Duodenal mucosa (tissue), 2 donors: ENCODE measurements at regions not wholly inside any gene's neighbourhood (a gene's known extent, or its start where the extent isn't known, plus 50 kb on each side); places are given as distances from the start of the nearest gene placed in this dataset.
A peak's percentile ranks its signal among the peaks of the same experiment; 100 is the strongest.
"Not testable (repeated sequence)": the region's sequence is repeated elsewhere in the genome, so short reads cannot be mapped to it uniquely, and the experiment has no call there.

ENCODE experiments used
- H3K27ac ChIP-seq: one replicate; pipeline ENCODE4 v1.7.0; 2013; ENCODE audit warnings: low read depth, low read length
- H3K27me3 ChIP-seq, 2 donors: one replicate each; pipeline ENCODE4 v1.7.0; 2013; ENCODE audit warnings: low read length in 2 of 2, control low read depth in 1 of 2; ENCODE audit not compliant: insufficient read depth in 2 of 2, control insufficient read depth in 1 of 2
- H3K36me3 ChIP-seq, 2 donors: one replicate each; pipeline ENCODE4 v1.7.0; 2013; ENCODE audit warnings: low read length in 2 of 2, control low read depth in 1 of 2; ENCODE audit not compliant: insufficient read depth in 2 of 2, control insufficient read depth in 1 of 2
- H3K4me1 ChIP-seq, 2 donors: one replicate each; pipeline ENCODE4 v1.7.0; 2013; ENCODE audit warnings: low read length in 2 of 2, control low read depth in 1 of 2; ENCODE audit not compliant: insufficient read depth in 2 of 2, control insufficient read depth in 1 of 2
- H3K4me3 ChIP-seq, 2 donors: one replicate each; pipeline ENCODE4 v1.7.0; 2013; ENCODE audit warnings: low read length in 2 of 2, low read depth in 1 of 2
- H3K9ac ChIP-seq, 2 donors: one replicate each; pipeline ENCODE4 v1.7.0; 2013; ENCODE audit warnings: low read length in 2 of 2, low read depth in 1 of 2
- H3K9me3 ChIP-seq, 2 donors: one replicate each; pipeline ENCODE4 v1.7.0; 2013; ENCODE audit warnings: low read length in 2 of 2, control low read depth in 1 of 2; ENCODE audit not compliant: control insufficient read depth in 1 of 2

DNA sequence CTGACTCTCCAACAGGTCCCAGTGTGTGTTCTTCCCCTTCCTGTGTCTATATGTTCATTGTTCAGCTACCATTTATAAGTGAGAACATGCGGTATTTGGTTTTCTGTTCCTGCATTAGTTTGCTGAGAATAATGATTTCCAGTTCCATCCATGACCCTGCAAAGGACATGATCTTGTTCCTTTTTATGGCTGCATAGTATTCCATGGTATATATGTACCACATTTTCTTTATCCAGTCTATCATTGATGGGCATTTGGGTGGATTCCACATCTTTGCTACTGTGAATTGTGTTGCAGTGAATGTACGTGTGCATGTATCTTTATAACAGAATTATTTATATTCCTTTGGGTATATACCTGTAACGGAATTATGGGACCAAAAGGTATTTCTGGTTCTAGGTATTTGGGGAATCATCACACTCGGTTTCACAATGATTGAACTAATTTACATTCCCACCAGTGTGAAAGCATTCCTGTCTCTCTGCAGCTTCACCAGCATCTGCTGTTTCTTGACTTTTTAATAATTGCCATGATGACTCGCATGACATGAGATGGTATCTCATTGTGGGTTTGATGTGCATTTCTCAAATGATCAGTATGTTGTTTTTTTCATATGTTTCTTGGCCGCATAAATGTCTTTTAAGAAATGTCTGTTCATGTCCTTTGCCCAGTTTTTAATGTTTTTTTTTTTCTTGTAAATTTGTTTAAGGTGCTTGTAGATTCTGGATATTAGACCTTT lies 60.2 kb downstream of the LSMEM1 start:
- H3K9ac ChIP-seq: no peak overlapping the region
- H3K27me3 ChIP-seq: no peaks in the 10 kb centered on the region
- H3K36me3 ChIP-seq: no peaks in the 10 kb centered on the region
- H3K4me1 ChIP-seq: no peaks in the 10 kb centered on the region
- no peak overlapping the region for H3K27ac ChIP-seq
- no peak overlapping the region for H3K4me3 ChIP-seq
- no peaks in the 10 kb centered on the region for H3K9me3 ChIP-seq

DNA sequence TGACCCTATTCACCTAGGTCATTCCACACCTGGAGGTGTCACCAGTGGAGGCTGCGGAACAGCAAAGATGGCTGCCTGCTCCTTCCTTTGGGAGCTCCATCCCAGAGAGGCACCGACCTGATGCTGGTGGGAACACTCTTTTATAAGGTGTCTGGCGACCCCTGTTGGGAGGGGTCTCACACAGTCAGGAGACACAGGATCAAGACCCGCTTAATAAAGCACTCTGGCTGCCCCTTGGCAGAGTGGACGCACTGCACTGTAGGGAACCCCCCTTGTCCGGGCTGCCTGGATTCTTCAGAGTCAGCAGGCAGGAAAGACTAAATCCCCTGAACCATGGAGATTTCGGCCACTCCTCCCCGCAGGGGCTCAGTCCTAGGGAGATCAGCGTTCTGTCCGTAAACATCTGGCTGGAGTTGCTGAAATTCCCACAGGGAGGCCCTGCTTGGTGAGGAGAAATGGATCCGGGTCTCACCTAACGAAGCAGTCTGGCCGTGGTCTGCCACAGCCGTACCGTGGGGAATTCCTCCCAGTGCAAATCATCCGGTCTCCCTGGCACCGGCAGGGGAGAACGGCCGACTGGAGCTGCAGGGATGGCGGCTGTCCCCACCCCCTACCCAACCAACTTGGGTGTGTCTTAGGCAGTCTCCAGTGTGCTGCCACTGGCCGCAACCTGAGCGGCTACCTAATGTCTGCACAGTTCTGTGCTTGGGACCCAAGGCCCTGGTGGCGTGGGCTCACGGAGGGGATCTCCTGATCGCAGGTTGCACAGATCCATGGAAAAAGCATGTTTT lies 66.1 kb downstream of the LSMEM1 start:
- Histone ChIP-seq H3K27me3 (no peaks in the 10 kb centered on the region), H3K4me3 (no peak overlapping the region), H3K9me3 (no peaks in the 10 kb centered on the region), H3K36me3 (no peaks in the 10 kb centered on the region), H3K9ac (no peak overlapping the region), H3K4me1 (no peaks in the 10 kb centered on the region), H3K27ac (no peak overlapping the region)

DNA sequence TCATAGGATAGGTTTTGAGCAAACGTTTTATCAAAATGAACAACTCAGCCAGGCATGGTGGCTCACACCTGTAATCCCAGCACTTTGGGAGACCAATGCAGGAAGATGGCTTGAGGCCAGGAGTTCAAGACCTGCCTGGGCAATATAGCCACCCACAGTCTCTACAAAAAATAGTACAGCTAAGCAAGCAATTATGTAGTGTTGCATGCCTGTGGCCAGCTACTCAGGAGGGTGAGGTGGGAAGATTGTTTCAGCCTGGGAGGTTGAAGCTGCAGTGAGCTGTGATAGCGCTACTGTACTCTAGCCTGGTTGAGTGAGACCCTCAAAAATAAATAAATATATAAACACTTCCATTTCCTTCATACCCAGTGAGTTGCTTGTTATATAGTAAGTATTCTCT lies 67.1 kb downstream of the LSMEM1 start:
- H3K4me1 ChIP-seq: no peaks in the 10 kb centered on the region
- H3K27me3 ChIP-seq: no peaks in the 10 kb centered on the region
- H3K9ac ChIP-seq: no peak overlapping the region
- H3K36me3 ChIP-seq: no peaks in the 10 kb centered on the region
- H3K4me3 ChIP-seq: no peak overlapping the region
- H3K27ac ChIP-seq: no peak overlapping the region
- H3K9me3 ChIP-seq: no peaks in the 10 kb centered on the region

DNA sequence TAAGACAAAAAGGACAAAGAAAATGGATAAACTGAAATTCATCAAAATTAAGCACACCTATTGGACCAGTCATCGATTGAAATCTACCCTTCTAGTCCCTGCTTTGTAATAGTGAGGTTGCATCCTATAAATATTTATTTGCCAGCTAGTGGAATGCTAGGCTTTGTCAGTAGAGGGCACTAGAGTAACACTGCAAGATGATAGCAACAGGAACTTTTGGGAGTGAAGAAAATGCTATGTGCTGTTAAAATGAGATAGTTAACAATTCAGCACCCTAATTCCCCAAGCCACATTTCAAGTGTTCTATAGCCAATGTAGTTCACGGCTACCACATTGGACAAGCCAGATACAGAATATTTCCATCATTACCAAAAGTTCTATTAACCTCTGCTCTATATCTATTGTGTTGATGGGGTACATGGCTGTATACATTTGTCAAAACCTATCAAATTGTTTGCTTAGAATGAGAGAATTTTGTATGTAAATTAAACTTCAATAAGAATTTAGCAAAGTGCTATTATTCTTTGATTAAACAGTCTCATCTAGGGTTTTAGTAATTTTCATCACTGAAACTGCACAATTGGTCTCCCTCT lies 69.8 kb downstream of the LSMEM1 start:
- no peak overlapping the region for H3K4me3 ChIP-seq

DNA sequence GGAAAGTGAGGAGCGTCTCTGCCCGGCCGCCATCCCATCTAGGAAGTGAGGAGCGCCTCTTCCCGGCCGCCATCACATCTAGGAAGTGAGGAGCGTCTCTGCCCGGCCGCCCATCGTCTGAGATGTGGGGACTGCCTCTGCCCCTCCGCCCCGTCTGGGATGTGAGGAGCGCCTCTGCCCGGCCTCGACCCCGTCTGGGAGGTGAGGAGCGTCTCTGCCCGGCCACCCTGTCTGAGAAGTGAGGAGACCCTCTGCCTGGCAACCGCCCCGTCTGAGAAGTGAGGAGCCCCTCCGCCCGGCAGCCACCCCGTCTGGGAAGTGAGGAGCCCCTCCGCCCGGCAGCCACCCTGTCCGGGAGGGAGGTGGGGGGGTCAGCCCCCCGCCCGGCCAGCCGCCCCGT lies 70.7 kb downstream of the LSMEM1 start:
- not testable (repeated sequence) for H3K36me3 ChIP-seq, H3K9ac ChIP-seq, H3K9me3 ChIP-seq, H3K27me3 ChIP-seq, H3K4me3 ChIP-seq, H3K27ac ChIP-seq, H3K4me1 ChIP-seq

More for the DNA sequence above, 69.8 kb downstream of the LSMEM1 start:
- H3K4me1 ChIP-seq: no peaks in the 10 kb centered on the region
- no peaks in the 10 kb centered on the region for H3K27me3 ChIP-seq
- no peak overlapping the region for H3K9ac ChIP-seq
- H3K27ac ChIP-seq: no peak overlapping the region
- H3K36me3 ChIP-seq: no peaks in the 10 kb centered on the region
- no peaks in the 10 kb centered on the region for H3K9me3 ChIP-seq

DNA sequence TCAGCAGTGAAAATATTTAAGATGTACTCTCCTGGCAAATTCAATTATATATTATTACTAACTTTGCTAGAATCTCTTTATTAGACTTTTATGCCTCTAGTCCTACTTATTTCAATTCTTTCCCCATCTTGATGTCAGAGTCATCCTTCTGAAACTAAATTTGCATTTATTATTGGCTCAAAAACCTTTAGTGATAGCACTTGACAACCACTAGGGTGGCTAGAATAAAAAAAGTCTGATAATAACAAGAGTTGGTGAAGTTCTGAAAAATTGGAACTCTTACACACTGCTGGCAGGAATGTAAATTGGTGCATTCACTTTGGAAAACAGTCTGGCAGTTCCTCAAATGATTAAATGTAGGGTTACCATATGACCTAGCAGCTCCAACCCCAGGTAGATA lies 73.8 kb downstream of the LSMEM1 start:
- no peak overlapping the region for H3K27ac ChIP-seq
- peaks cover 7 to 16% of the 10 kb centered on the region in 2 donors for H3K4me1 ChIP-seq
- no peak overlapping the region for H3K9ac ChIP-seq
- no peaks in the 10 kb centered on the region for H3K9me3 ChIP-seq
- no peaks in the 10 kb centered on the region for H3K27me3 ChIP-seq
- H3K36me3 ChIP-seq: no peaks in the 10 kb centered on the region
- no peak overlapping the region for H3K4me3 ChIP-seq

DNA sequence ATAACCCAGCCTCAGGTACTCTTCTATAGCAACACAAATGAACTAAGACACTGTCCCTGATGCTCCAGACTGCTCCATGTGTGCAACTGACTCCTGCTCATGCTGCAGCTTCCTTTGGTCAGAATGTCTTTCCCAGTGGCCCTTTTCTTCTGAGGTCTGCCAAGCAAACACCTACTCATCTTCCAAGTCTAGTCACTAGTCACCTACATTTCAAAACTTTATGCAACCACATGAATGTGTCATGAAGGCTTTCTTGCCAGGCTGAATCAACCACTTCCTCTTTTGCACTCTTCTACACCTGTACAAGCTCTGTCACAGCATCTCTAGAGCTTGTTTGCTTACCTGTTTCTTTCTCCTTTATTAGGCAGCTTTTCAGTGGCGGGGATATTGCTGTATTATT lies 75.8 kb downstream of the LSMEM1 start:
- no peaks in the 10 kb centered on the region for H3K27me3 ChIP-seq
- H3K4me3 ChIP-seq: no peak overlapping the region
- no peak overlapping the region for H3K9ac ChIP-seq
- H3K36me3 ChIP-seq: no peaks in the 10 kb centered on the region
- no peak overlapping the region for H3K27ac ChIP-seq
- H3K4me1 ChIP-seq: peaks cover 7 to 16% of the 10 kb centered on the region in 2 donors
- H3K9me3 ChIP-seq: no peaks in the 10 kb centered on the region

DNA sequence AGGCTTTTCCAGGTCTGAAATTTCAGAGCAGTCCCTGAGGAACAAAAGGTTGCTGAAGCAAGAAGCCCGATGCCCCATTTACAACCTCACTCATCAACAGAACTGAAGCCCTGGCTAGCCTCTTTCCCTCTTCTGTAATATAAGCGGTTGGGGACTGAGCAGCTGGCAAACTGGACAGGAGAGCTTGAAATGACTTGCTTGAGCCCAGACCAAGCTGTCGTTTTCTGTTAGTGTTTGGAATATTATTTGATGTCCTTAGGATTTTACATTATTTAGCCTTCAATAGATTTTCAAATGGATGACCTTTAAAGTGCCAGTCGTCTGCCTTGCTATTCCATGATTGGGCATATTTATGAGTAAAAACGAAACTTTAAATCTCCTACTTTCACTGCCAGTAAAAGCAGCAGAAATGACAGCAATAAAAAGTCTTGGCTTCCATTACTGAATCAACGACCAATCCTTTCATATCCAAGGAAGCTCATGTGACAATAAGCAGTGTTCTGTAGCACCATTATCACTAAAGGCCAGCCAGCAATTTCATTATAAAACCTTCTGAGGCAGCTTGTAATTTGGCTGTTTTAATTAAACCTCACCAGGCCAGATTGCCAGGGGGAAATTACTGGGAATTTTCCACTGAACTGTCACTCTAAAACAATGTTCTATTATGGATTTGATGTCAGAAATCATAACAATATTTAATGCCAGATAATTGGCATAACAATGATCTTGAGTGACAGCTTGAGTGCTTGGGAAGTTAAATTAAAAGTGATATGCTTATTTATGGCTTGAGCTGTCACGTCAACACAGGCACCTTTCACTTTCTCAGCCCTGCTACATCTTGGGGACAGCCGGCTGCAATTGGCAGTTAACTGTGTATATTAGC lies 85.9 kb downstream of the LSMEM1 start:
- peak overlapping the region; percentile 17 to 30 for H3K4me3 ChIP-seq
- peaks cover 10 to 22% of the 10 kb centered on the region in 2 donors for H3K4me1 ChIP-seq
- H3K27me3 ChIP-seq: no peaks in the 10 kb centered on the region
- H3K9ac ChIP-seq: no peak overlapping the region
- H3K36me3 ChIP-seq: no peaks in the 10 kb centered on the region
- H3K27ac ChIP-seq: no peak overlapping the region
- no peaks in the 10 kb centered on the region for H3K9me3 ChIP-seq

DNA sequence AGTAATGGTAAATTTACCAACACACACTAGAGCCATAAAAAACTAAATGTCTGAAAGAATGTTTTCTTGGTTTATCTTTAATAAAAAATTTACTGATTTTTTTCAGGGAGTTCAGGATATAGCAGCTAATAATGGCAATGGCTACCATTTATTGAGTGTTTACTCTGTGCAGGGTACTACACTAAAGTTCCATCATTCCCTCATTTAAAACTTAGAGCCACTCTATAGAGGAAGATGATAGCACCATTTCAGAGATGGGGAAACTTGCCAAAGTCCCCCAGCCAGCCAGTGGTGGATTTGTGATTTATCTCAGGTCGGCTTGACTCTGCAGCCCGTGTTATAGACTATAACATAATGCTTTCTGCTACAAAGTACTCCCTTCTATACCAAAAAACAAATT lies 86.6 kb downstream of the LSMEM1 start:
- Histone ChIP-seq H3K4me1 (peaks cover 13 to 25% of the 10 kb centered on the region in 2 donors), H3K9me3 (no peaks in the 10 kb centered on the region), H3K4me3 (no peak overlapping the region), H3K36me3 (no peaks in the 10 kb centered on the region), H3K27me3 (no peaks in the 10 kb centered on the region), H3K9ac (no peak overlapping the region), H3K27ac (no peak overlapping the region)
